Hypothalamus (tissue), 51 donors: ENCODE measurements at regions not wholly inside any gene's neighbourhood (a gene's known extent, or its start where the extent isn't known, plus 50 kb on each side); places are given as distances from the start of the nearest gene placed in this dataset.

ENCODE experiments used
- DNase-seq, 51 donors: peaks; one replicate each; lab custom pipeline; 2025; lab: John Stamatoyannopoulos, UW

DNA sequence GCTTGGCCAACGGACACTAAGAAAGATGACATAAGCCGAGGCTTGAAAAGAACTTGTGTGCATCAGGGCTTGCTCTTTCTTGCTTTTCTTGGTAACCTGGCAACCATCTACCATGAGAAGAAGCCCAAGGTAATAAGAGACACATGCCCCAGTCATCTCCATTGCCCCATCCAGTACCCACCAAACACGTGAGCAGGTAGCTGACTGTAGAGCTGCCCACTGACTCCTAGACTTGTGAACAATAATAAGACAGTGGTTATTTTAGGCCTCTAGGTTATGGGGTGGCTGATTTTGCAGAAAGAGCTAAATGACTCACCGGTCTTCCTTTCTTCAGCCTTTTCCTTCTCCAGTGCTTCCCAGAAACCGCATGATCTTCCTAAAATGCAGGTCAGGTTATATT, 105.0 kb upstream of the JUN start:
- DNase-seq, result no peak

DNA sequence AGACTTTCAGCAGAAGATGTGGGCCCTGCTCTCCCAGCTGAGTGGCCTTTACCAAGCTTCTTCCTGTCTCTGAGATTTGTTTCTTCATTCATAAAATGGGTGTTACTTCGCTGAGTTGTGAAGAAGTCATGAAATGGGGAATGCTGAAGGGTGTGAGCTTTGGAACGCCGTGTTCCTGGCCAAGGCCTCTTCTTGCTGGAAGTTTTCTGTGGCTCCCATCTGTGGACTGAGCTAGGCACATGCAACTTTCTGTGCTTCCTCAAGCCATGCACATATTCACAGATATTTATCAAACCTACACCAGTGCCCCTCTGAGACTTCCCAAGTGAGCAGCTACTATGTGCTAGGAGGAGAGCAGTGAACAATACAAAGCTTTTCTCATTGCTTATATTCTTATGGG, 106.3 kb upstream of the JUN start:
- no peak for DNase-seq

DNA sequence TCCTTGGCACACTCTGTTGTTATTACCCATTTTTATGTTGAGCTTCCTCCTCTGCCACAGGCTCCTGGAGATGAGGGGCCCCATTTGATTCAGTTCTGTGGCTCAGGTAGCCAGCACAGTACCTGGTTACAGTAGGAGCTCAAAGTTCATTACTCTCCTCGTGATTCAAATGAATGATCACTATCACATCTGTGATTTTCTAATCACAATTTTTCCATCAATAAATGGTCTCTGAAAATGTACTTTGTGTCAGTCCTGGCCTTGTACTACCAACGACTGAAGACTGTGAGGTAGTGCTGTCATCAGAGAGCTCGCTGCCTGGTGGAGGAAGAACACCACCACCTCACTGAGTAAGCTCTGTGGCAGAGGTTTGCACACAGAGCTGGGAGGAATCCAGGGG, 106.8 kb upstream of the JUN start:
- DNase-seq, result no peak

DNA sequence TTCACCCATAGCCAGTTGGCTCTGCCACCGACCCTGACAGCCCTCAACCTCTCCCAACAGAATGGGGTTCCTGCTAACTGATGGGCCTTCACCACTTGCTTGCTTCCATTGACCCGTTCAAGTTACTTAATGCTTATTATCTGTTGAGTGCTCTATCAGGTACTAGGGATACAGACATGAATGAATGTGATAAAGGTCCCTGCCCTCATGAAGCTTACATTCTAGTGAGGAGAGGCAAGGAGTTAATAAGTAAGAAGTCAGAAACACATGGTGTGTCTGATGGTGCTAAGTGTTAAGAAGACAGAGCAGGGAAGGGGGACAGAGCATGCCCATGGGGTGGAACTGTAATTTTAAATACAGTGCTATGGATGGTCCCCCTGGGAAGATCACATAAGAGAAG, 107.5 kb upstream of the JUN start:
- no peak for DNase-seq

DNA sequence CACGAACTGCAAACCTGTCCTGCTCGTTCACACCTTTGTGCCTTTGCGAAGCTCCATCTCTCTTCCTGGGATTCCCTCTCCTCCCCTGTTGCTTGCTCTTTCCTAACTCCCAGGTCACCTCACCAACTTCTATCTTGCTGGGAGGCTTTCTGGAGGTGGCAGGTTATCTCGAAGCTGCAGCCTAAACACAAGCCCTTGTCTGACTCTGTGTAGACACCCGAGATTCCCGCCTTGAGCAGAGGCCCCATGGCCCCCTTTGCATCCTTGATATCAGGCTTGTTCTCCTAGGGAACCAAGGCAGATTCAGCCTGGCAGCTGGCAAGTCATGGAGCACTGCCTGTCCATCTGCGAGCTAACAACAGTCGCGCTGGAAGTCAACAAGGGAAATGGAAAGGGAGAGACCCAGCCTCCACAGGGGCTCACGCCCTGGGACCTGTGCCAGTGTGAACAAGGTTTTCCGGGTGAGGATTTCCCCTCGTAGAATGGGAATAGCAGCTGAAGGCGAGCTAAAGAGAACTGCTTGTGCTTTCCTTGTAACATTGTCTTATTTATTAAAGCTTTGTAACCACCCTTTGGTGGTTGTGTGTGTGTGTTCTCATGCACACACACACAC, 109.5 kb upstream of the JUN start:
- peak in 1 of 51 donors; percentile 8 for DNase-seq

DNA sequence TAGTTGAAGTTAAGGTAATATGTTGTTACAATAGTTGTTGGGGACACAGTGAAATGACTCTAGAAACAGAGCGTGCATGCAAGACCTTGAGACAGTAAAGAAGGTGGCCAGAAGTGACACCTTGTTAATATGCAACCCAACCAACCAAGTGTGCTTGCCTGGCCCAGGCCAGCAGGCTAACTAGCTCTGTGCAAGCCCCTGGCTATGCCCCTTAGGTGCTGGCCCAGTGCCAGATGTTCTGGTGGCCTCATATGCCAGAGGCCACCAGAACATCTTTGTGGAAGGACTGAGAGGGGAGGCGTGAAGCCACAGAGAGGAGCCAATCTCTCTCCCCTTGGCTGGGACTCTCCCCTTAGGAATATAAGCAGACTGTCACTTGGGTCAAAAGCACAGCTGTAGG, 111.2 kb upstream of the JUN start:
- DNase-seq, result no peak

DNA sequence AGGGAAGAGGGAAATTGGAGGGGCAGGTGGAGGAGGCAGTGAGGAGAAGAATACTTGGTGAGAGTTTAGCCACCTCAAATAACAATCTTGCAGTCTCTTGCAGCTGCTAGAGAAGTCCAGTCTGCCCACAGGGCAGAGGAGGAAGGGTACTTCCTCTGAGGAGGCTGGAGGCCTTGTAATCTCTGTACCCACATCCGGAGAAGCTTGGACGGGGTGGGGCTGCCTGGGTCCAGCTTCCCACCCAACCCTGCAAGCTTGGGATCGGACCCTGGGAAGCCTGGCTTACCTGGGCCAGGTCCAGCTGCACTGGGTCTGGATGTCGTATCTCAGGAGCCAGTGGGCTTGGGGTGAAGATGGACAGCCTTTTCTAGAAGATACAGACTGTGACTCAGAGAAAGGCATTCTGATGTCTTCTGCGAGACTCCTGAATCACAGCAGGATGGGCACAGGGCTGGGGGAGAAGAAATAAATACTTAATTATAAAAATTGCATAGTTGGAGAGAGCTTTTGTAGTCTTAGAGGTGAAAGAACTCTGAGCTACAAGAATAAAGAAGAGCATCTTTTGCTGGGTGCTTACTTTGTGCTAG, 111.8 kb upstream of the JUN start:
- DNase-seq, result peak in 2 of 51 donors; percentile 4 to 21

DNA sequence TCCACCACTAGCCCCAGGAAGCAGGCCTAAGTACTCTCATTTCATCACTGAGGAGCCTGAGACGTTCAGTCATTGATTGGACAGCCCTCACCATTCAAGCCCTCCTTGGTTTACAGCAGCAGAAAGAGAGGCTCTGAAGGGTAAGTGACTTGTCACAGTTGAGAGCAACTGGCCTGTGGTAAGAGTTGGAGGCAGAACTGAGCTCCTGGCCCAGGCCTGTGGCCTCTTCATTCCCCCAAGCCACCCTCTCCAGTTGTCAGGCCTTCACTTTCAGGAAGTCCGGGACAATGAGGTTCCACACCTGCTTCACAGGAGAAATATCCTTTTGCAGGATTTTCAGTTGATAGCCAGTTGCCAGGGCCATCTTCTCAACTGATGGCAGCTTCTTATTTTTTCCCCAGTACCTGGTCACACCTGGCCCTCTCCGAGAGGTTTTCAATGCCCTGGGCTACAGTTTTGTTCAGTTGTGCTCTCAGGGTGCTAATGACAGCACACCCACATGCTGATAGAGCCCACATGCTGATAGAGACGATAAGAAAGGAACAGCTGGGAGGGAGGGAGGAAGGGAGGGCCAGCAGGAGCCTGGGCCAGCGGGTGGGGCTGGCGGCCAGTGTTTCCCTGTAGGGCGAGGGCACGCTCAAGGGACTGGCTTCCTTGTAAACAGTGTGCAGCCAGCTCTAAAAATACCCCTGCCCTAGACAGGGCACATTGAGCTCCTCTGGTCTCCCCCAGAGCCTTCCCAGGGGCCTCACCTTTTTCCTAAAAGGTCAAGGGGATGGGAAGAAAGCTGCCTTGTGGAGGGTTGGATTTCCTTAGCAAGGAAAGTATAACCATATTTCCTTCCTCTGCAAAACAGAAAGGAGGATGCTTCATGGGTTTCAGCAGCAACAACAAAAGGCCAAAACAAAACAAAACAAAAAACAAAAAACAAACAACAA, 112.7 kb upstream of the JUN start:
- DNase-seq, result peak in 9 of 51 donors; percentile 4 to 48 (median 17)

DNA sequence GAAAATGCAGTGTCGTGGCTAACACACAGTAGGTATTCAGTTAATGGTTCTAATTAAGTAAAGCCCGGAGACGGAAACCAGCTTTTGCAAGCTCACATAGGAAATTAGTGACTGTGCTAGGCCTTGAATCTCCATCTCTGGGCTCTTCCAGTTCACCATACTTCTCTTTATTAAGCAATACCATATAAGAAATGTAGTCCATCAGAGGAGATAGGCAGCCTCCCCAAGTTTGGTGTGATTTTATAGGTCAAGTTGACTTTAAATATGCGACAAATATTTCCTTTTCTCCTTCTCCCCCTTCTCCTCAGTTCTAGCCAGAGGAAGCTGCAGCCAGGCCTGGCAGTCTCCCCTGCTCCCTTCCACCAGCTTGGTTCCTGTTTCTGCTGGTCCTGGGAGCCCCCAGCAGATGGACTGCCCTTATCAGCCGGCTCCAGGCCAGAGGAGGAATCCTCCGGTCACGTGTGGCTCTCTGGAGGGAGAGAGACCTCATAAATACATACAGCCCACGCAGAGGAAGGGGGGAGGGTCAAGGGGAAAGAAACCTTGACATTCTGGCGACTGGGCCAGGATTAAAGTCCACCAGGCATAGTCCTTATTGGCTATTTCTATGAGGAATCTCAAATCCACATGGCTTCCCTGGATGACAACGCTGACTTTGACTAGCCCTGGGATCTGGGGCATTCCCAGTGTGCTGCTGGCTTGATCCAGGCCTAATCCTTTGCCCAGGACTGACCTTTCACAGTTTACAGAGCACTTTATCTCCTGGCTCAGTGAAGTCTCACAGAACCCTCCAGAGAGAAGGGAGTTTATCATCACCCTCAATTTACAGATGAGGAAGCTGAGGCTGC, 115.1 kb upstream of the JUN start:
- DNase-seq, result peak in 7 of 51 donors; percentile 5 to 25 (median 11)

DNA sequence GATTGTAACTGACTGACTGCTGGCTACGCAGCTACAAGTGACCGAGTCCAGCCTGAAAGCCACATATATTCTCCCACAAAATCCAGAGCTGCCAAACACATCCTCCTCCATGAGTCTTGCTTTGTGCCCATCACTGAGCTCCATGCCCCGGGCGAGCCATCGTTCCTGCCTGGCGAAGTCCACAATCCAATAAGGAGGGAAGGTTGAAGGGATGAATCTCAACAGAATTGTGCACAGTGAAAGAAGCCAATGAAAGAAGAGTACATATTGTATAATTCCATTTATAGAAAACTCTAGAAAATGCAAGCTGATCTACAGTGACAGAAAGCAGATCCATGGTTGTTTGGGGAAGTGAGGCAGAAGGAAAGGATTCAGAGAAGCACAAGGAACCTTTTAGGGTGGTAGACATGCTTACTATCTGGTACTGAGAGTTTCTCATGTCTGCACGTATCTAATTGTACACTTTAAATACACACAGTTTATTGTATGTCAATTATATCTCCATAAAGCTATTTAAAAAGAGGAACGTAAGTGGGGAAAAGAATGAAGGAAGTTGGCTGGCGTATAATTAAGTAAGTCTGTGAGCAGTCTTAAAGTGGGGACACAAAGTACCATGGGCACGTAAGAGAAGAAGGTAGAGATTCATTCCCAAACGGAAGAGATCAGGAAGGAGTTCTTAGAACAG, 115.9 kb upstream of the JUN start:
- DNase-seq, result peak in 1 of 51 donors; percentile 15

DNA sequence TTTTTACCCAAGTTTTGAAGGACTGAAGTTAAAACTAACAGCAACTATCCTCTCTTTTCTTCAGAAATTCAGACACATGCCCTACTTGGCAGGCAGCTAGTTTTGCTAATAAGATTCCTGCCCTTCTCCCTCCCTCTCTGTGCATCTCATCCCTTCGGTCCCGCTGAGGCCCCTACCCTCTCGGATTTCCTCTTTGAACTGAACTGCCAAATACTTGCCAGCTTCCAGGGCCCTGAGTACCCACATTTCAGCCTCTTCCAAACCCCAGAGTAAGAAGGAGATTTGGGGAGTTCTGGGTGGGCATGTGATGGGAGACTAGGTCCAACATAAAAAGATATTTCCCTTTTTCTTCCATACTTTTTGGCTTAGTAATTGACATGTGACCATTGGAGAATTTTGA, 116.5 kb upstream of the JUN start:
- no peak for DNase-seq

DNA sequence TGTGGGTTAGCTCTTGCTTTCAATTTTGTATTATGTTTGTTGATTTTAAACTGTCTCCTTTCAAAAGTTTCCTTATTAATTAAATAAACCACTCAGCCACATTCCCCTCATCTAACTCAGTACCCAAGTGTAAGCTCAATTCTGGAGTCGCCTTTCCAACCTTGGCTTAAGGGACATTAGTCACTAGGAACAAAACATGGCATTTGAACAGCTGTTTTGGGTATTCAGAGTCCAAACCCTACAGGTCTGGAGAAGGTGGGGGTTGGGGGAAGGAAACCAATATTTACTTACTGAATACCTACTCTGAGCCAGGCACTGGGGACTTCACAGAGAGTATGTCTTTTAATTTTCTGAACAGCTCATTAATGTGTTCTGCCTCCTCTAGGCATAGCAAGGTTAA, 117.2 kb upstream of the JUN start:
- no peak for DNase-seq

DNA sequence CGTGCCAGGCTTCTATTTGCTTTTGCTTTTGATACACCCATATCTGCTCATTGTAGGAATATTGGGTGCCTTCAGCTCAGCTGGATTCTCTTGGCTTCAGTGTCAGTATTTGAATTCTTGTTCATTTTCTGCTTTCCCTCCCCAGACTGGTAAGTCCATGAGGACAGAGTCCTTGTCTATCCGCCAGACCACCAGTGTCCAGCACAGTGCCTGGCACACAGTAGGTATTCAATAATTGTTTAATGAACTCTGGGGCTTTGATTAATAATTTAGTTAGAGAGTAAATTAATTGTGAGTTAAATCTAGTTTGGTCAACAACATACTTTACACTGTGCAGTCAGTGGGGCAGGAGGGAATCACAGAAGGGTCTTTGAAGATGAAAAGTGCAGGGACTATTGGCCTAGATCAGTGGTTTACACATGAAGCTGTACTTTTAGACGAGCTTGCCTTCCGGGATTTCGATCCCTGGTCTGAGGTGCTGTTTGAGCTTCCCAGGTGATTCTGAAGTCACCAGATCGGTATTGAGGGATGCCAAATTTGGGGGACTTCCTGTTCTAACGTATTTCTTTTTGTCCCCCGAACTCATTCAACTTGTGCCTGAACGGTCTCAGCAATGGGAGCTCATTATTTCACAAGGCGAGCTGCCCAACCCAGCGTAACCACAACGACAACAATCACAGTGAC, 119.1 kb upstream of the JUN start:
- DNase-seq, result peak in 2 of 51 donors; percentile 56 to 75

DNA sequence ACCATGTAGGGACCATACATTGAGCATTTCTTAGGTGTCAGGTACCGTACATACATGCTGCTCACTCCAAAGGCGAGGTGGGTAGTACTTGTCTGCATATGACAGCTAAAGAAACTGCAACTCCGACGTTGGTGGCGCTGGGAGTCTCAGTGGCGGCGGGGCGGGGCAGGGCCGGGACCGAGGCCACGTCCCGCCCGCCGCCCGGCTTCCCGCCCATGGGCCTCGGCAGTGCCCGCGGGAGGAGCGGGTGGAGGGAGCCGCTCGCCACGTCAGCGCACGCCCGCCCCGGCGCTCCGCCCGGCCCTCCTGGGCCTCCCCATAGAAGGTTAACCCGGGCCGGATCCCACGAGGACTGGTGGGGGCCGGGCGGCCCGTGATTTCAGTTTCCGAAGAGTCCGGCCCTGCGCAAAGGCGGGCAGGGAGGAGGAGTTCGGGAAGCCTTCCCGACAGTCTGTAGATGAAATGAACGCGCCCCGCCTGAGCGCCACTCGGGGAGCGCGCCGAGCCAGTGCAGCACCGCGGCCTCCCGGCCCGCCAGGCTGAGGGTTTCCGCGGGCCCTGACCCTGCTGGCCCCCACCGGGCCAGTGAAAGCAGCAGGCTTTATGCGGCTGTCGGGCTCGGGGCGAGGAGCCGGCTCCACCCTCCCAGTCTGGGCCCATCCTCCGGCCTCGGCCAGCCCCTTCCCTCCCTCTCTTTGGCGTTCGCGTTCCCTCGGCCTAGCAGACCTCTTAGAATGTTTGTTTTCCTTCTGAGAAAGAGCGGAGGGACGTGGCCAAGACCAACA, 119.9 kb upstream of the JUN start:
- DNase-seq, result peak; percentile 42 to 95 (median 85)

DNA sequence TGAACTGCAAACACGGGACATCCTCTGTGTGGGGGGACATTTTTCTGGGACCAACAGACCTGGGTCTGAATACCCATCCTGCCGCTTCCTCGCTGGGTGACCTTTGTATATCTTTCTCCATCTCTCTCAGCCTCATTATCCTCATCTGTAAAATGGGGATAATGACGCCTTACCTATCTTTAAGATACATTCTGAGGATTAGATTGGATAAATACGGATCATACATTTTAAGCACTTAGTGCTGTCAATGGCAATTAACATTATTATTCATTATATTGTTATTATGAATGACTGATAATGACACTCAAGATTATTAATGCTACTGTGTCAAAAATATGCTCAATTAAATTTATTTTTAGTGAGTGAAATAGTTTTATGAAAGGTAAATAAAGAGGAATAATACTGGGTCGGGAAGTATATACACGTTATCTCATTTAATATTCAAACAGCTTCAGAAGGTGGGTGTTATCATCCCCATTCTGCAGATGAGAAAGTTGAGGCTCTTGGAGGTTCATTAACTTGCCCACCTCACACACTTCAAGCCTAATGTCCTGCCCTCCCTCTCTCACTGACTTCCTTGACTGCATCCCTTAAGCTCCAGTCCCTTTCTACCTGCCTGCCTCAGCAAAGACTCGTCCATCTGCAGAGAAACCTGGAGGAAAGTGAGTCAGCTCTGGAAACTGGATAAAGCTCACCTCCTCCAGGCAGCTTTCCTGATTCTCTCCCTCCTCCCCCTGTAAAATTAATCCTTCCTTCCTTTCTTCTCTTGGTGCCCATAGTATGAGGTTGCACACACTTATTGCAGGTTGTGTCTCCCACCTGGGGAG, 120.7 kb upstream of the JUN start:
- DNase-seq, result no peak

DNA sequence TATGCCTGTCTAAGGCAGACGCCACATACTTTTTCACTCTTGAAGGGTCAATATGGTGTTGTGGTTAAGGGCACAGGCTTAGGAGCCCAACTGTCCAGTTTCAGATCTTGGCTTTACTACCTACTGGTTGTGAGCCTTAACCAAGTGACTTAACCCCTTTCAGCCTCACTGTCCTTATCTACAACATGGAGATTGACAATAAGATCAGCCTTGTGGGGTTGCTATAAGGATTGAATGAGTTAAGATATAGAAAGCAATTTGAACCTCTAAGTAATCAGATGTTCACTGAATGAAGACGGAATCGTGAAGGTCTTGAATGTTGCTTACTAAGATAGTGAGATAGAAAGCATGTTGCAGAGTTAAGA, 121.3 kb upstream of the JUN start:
- no peak for DNase-seq

DNA sequence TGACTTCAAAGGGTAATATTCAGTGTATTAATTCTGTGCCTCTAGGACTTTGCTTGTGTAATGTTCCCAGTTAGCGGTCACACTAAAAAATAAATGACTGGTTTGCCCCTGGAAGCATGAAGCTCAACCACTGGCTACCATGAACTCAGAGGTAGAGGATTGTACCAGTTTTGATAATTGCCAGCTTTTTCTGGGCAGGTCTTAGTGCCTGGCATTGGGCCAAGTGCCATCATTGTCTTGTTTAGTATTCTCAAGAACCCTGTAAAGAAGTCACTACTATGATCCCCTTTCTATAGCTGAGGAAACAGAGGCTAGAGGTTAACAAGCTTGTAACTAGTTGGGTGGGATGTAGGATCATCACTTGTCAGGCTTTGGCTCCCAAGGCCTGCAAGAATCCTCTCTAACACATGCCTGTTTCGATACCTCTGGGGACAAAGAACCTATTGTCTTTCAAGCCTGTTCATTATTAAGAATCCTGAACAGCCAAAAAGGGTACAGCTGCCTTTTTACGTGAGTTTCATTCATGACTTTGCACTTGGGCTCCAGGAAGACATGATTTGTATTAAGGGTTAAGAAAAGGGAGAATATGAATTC, 121.9 kb upstream of the JUN start:
- no peak for DNase-seq

DNA sequence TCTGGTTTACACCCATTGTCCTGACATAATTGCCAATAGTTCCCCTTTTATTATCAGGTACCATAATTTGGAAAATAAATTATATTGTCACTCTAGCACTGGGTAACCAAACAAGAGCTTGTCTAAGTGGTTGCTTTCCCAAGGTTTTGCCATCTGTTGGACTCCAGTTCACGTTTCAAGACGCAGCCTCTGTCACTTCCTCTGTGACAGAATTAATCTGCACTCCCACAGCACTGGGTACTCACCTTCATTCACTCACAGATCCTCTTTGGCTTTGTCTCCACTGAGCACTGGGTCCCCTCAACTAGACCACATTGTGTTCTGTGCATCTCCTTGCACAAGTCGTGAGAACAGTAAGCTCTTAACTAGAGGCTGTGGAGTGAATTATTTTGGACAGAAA, 123.6 kb upstream of the JUN start:
- DNase-seq, result no peak
